ENCODE measurements at regions not wholly inside any gene's neighbourhood (a gene's known extent, or its start where the extent isn't known, plus 50 kb on each side); places are given as distances from the start of the nearest gene placed in this dataset.
A peak's percentile ranks its signal among the peaks of the same experiment; 100 is the strongest.
"Not testable (repeated sequence)": the region's sequence is repeated elsewhere in the genome, so short reads cannot be mapped to it uniquely, and the experiment has no call there.

DNA sequence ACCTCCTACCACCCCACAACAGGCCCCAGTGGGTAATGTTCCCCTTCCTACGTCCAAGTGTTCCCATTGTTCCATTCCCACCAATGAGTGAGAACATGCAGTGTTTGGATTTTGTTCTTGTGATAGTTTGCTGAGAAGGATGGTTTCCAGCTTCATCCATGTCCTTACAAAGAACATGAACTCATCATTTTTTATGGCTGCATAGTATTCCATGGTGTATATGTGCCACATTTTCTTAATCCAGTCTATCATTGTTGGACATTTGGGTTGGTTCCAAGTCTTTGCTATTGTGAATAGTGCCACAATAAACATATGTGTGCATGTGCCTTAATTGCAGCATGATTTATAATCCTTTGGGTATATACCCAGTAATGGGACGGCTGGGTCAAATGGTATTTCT is 81.6 kb downstream of the P2RY10 start:
- FAIRE-seq; DNase-seq (ENCODE audit: low spot score in 2 of 2): not testable (repeated sequence)

DNA sequence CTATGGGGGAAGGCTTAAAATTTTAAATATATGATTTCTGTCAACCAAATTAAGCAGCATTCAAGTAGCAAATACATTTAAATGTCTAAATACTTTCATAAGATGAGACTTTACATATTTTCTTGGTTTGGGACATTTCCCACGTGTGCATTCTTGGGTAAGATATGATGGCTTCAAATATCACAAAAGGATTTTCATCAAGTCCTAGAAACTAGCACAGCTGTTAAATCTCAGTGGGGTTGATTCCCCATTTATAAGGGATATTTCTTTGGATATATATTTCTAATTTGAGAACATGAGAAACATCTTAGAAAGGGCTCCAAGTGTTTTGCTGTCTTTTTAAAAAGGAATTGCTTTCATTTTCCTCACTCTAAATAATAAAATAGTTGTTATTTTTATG is 90.2 kb downstream of the P2RY10 start:
- FAIRE-seq (no peak), DNase-seq (ENCODE audit: low spot score in 2 of 2) (no peak)

DNA sequence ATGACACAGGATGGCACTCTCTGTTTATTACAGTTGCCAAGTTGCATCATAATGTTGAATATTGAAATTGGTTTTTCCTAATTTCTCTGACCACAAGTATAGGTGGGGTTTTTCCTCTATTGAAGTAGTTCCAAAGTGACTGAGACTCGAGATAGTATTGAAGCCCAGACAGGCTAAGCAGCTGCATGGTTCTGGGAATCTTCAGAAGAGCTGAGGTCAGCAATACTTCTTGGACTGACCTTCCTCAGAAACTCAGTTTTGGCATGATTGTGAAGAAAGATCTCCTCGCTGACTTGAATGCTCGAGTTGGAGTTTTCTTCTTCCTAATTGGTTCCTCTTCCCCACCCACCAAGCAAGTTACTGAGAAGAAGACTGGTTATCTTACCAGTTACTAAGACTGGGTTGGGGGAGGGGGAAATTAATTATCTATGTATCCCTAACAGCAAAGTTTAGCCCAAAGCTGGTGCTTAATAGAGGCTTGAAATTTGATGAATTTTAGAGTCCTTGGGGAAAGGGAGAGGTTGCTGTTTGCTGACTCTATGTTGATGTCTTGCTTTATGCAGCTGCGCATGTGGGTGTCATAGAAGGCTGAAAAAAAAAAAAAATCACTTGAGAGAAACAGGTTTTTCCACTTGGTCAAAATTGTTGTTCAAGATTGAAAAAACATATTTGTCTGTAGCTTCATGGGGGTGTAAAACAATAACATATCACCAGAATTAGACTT is 91.1 kb downstream of the P2RY10 start:
- FAIRE-seq = no peak
- no peak for DNase-seq (ENCODE audit: low spot score in 2 of 2)

DNA sequence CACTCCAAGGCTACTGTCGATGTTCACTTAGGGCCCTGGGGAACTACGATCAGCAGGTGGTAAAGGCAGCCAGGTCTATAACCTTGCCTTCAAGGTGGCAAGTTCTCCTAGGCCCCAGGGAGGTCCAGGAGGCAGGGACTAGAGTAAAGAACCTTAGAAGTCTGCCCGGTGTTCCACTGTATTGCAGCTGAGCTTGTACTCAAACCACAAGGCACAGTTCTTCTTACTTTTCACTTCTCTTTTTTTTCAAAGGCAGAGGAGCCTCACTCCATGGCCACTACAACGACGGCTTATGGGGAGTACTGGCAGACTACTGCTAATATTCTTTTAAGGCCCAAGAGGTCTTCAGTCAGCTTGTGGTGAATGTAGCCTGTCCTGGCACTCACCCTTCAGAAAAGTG is 78.8 kb upstream of the GPR174 start:
- no peak for DNase-seq (ENCODE audit: low spot score in 2 of 2)
- FAIRE-seq = no peak

DNA sequence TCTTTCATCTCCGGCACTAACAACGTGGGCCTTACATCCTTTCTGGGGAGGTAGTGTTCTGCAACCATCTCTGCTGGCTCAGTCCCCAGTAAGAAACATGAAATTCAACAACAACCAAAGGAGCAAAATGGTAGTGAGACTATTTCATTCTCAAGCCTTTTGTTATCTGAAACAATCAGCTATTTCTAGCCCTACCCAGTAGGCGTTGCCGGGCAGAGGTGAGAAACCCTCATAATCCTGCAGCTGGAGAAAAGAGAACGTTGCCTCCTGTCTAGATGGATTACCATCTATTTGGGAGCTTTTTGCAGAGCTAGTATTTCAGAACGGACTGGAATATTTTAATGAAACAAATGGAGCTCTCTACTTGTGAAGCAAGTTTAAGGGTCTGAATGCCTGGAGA is 66.4 kb upstream of the GPR174 start:
- FAIRE-seq = no peak
- no peak for DNase-seq (ENCODE audit: low spot score in 2 of 2)

DNA sequence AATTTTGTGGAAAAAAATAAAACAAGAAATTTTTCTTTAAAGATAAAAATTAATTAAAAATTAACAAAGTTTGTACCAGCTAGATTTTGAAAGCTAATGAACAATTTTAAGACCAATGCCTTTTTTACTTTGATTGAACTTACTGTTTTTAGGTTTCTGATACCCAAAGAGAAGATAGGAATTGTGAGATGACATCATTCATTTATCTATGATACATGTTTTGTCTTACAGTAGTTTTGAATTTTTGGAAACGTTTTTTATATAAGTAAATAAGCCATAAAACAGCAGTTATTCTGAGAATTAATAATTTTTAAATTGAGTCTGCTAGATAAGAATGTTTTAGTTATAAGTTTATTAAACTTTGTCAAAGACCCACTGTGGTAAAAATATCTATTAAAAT is 65.0 kb upstream of the GPR174 start:
- DNase-seq (ENCODE audit: low spot score in 2 of 2) (no peak), FAIRE-seq (peak; percentile 23)

DNA sequence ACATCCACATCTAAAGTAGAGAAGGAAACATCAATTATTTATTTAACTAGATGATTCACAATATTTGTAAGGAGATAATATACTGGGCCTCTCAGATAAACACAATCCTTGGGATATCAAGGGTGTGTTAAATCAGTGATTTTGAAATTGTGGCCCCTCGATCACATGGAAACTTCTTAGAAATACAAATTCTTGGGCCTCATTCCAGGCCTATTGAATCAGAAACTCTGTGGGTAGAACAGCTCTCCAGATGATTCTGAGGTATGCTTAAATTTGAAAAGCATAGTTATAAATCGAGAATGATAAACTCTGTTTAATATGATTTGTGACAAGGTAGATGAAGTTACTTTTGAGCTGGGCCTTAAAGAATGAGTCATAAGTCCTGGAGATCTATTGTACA is 64.3 kb upstream of the GPR174 start:
- DNase-seq (ENCODE audit: low spot score in 2 of 2) (no peak), FAIRE-seq (no peak)

DNA sequence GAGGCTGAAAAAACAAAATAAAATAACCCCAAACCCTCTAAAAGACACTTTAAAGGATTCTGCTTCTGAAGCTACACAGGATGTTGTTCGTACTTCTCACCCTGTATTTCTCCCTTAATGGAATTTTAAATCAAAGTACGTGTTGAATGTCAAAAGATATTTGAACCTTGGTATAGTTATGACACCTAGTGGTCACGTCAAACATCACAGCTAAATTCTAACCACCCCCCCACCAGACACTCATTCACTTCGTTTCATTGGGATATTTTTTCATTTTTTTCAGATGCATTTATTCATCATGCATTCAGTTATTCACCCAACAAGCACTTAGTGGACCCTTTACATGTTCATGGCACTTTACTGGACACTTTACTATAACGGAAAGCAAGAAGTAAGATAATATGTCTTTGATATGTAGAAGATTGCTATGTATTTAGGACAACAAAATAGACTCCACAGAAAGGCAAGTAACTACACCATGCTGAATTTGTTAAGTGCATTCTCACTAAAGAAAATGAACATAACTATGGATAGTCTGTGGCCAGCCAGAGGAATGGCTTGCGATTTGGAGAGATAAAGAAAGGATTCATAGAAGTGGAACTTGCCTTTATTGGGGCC is 62.5 kb upstream of the GPR174 start:
- FAIRE-seq (peak; percentile 74), DNase-seq (ENCODE audit: low spot score in 2 of 2) (peak in 1 of 2 donors; percentile 1)

DNA sequence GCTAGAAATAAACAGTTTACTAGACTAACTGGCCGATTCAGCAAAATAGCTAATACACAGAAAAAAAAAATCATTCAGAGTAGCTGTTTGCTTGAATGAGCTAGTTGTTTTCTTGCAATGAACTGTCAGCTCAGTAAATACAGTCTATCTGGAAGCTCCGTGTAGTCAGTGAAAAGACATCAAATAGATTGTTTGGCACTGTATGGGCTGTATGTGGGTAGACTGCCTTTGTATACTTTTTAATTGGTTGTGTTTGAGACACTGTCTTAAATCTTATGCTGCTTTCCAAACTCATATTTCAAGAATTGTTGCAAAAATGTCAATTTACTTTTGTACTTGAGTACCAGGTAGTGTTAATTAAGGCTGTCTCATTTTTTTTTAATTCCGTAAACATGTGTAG is 61.6 kb upstream of the GPR174 start:
- FAIRE-seq (no peak), DNase-seq (ENCODE audit: low spot score in 2 of 2) (no peak)

DNA sequence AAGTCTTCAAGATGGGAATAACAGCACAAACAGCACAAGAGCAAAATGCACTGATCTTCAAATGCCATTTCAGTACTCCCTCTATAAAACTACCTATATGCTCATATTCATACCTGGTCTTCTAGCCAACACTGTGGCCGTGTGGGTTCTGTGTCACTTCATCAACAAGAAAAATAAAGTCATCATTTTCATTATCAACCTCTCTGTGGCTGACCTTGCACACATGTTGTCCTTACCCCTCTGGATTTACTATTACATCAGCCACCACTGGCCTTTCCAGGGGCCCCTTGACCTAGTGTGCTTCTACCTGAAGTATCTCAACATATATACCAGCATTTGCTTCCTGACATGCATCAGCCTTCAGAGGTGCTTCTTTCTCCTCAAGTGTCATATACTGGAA is 59.6 kb upstream of the GPR174 start:
- FAIRE-seq (no peak), DNase-seq (ENCODE audit: low spot score in 2 of 2) (no peak)

DNA sequence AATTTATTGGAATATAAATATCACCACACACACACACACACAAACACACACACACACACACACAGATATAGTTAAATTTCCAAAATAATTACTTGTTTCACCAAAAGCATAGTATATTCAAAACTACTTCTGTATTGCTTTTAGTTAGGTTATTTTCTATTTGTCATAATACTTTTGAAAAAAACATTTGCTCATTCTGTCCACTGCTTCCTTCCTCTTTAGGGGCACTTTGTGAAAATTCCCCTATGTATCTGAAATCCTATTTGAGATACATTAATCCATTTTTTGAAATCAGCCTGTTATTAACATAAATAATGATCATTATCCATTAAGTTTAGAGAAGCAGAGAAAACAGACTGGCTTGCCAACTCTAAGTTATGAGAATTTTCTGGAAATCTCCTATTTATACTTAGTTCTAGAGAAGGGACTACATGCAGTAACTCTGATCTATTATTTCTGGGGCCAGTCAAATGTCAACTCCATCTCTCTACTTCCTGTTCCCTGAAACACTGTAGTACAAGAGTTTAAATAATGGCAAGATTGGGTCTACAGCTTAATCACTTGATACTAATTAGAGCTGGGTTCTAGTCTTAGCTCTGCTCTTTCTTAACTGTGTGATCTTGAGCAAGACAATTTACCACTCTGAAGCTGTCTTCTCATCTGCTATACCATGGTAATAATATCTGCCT is 54.4 kb upstream of the GPR174 start:
- DNase-seq (ENCODE audit: low spot score in 2 of 2) (no peak), FAIRE-seq (no peak)

DNA sequence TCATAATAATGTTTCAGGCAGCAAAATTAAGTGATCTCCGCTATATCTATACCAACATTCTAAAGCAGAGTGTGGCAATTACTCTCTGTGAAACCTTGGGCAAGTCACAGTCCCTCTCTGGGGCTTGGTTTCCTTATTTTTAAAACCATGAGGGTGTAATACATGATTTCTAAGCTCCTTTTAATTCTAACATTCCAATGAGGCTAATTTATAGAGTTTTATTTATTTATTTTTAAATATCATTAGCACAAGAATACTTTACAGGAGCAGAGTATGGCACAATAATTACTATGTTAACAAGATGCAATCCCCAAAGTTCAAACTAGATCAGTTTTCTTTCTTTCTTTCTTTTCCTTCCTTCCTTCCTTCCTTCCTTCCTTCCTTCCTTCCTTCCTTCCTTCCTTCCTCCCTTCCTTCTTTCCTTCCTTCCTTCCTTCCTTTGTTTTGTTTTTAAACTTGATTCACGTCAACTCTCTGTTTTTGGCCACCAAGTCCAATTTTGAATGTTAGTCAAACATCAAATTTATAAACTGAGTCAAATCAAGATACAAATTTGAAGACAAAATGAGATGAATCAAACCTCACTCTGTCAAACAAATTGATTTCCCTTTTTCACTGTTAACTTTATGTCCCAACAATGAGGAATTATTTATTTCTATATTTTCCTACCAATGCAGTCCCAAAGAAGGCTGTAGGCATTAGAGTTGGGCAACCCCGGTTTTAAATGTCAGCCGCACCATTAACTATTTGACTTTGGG is 50.2 kb upstream of the GPR174 start:
- FAIRE-seq (no peak), DNase-seq (ENCODE audit: low spot score in 2 of 2) (no peak)

Data from frontal cortex (tissue), 3 donors.